Gastrocnemius medialis (tissue), 4 donors: ENCODE measurements at regions not wholly inside any gene's neighbourhood (a gene's known extent, or its start where the extent isn't known, plus 50 kb on each side); places are given as distances from the start of the nearest gene placed in this dataset.
"Not testable (repeated sequence)": the region's sequence is repeated elsewhere in the genome, so short reads cannot be mapped to it uniquely, and the experiment has no call there.

Experiments used
- ATAC-seq, 2 donors: fragments of 150-250 bp; one replicate each; pipeline ENCODE4 v1.9.1; 2016
- DNase-seq, 2 donors: peaks; one replicate each; pipeline ENCODE4 v3.0.0-alpha.2; 2019
- H3K27ac ChIP-seq, 4 donors: fragments of 200-600 bp; sonication (generic); 1 replicate in 1 of 4; 2 replicates in 3 of 4; pipeline ENCODE4 v1.5.1; 2016 to 2018; ENCODE audit warnings: mild to moderate bottlenecking in 2 of 4, moderate library complexity in 1 of 4
- H3K27me3 ChIP-seq, 3 donors: fragments of 200-600 bp; sonication (generic) in 2 of 3; 1 replicate in 1 of 3; 2 replicates in 2 of 3; pipeline versions ENCODE4 v1.5.1 to v1.6.0; 2016 to 2019; ENCODE audit warnings: mild to moderate bottlenecking in 1 of 3, moderate library complexity in 1 of 3
- H3K36me3 ChIP-seq, 2 donors: fragments of 200-600 bp; sonication (generic) in 1 of 2; one replicate each; pipeline ENCODE4 v1.5.1; 2017 to 2018
- H3K4me1 ChIP-seq, 2 donors: fragments of 200-600 bp; sonication (generic) in 1 of 2; one replicate each; pipeline ENCODE4 v1.5.1; 2016 to 2017; ENCODE audit warnings: mild to moderate bottlenecking in 2 of 2
- H3K4me3 ChIP-seq, 4 donors: fragments of 200-600 bp; sonication (generic) in 3 of 4; 1 replicate in 1 of 4; 2 replicates in 3 of 4; pipeline ENCODE4 v1.5.1; 2016 to 2019; ENCODE audit warnings: mild to moderate bottlenecking in 2 of 4
- H3K9me3 ChIP-seq, 3 donors: fragments of 200-600 bp; sonication (generic) in 2 of 3; 1 replicate in 1 of 3; 2 replicates in 2 of 3; pipeline ENCODE4 v1.5.1; 2016 to 2019
- in situ Hi-C, 4 donors: fragments of 200-750 bp; cut with MboI; loops; one replicate each; pipeline versions ENCODE4 v1.15.0 to v1.8.0; 2017; ENCODE audit warnings: low sequenced_read_pairs in 4 of 4
- intact Hi-C: fragments of 100-400 bp; cut with DNase I; formaldehyde crosslinking; loops from one replicate; pipeline ENCODE4 v1.15.1; 2023; ENCODE audit warnings: low total_unique reads

DNA sequence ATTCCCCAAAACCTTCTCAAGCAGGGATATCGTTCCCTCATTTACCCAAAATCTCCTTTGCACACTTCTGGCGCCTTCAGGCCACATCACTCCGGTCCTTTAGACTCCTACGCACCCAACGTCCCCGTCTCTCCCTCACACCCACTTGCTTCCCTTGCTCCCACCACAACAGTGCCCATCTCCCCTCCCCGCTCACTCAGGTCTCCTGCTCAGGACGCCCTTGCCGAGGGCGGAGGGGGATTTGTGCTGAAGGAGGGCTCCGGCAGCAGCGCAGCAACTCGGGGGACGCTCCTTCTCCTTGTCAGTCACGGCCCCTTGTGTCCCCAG is 71.6 kb downstream of the PCMTD2 start:
- H3K9me3 ChIP-seq, ATAC-seq, H3K4me1 ChIP-seq, H3K27me3 ChIP-seq, H3K4me3 ChIP-seq, H3K27ac ChIP-seq, DNase-seq, H3K36me3 ChIP-seq, in situ Hi-C loops, intact Hi-C loops: not testable (repeated sequence)

DNA sequence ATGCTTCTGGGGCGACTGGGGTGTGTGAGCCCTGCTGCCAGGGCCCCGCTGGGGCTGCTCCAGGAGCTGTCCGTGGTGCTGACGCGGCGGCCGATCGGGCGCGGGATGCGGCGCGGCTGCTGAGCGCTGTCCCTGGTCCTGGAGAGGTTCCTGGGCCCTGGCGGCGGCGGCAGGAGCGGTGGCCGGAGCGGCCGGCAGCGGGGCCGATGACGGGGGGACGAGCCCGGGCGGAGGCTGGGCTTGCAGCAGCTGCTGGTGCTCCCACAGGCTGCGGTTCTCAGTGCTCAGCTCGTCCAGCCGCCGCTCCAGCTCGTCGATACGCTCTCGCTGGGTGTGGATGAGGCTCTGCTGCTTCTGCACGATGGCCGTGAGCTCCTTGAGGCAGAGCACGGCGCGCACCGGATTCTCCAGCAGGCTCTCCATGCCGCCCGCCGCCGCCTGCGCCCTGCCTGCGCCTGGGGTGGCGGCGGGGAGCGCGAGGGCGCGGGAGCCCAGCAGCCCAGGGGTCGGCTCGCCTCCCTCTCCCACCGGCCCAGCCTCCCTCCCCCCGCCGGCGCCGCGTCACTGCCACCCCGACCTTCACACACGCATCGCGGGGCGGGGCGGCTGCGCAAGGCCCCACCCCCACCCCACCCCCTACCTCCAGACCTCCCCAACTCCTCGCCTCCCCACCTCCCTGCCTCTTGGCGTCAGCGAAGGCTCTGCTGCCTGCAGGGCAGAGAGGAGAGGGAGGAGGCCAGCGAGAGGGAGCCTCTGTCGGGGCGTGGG is 72.2 kb downstream of the PCMTD2 start:
- H3K36me3 ChIP-seq, H3K27ac ChIP-seq, DNase-seq, intact Hi-C loops, H3K4me3 ChIP-seq, in situ Hi-C loops, H3K27me3 ChIP-seq, H3K4me1 ChIP-seq, H3K9me3 ChIP-seq: not testable (repeated sequence)
- ATAC-seq: peak; percentile 49 to 56

DNA sequence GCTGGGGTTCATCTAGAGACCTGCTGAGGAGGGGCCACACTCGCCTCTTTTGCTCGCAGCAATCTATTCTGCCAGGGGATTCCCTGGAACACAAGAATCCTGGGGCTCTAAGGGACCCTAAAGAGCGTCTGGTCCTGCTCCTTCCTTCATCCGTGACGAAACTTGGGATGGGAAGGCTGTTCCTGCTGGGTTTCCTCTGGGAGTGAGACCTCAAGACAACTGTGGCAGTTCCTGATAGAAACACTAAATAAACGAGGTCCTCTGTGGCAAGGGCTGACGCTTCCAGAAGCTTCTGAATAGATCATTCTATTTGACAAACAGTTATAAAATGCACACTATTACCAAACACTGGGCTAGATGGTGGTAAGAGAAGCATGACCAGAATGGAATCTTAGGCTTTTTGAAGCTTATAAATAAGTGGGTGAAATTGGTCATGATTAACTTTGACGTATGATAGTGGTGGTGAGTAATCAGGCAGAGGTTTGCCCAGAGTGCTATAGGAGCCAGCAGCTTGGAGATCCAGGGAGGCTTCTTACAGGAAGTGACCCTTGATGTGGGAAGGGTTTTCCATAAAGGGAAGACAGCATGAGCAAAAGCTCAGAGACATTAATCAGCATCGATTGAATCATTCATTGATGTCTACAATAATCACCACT is 73.2 kb downstream of the PCMTD2 start:
- H3K27ac ChIP-seq, intact Hi-C loops, H3K36me3 ChIP-seq, H3K4me1 ChIP-seq, H3K27me3 ChIP-seq, H3K4me3 ChIP-seq, DNase-seq, in situ Hi-C loops, H3K9me3 ChIP-seq, ATAC-seq: not testable (repeated sequence)

DNA sequence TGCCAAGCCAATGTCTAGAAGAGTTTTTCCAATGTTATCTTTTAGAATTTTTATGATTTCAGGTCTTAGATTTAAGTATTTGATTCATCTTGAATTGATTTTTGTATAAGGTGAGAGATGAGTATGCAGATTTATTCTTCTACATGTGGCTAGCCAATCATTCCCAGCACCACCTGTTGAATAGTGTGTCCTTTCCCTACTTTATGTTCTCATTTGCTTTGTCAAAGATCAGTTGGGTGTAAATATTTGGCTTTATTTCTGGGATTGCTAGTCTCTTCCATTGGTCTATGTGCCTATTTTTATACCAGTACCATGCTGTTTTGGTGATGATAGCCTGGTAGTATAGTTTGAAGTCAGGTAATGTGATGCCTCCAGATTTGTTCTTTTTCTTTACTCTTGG is 77.1 kb downstream of the PCMTD2 start:
- H3K27me3 ChIP-seq, H3K27ac ChIP-seq, H3K4me1 ChIP-seq, ATAC-seq, intact Hi-C loops, H3K36me3 ChIP-seq, H3K4me3 ChIP-seq, DNase-seq, H3K9me3 ChIP-seq, in situ Hi-C loops: not testable (repeated sequence)
